ENCODE measurements at regions not wholly inside any gene's neighbourhood (a gene's known extent, or its start where the extent isn't known, plus 50 kb on each side); places are given as distances from the start of the nearest gene placed in this dataset.

GRCh38 chr17:77684803-77685798 is 273.4 kb upstream of the TNRC6C start:
- H3K36me3 ChIP-seq (ENCODE audit: control insufficient read depth, insufficient read depth, low read length): no peaks in the 10 kb centered on the region
- DNase-seq (ENCODE audit: low read depth): no peak
- H3K27me3 ChIP-seq (ENCODE audit: control insufficient read depth, insufficient read depth, low read length): peaks cover 2% of the 10 kb centered on the region
- no peak for TF ChIP-seq CTCF (IDR thresholded peaks at IDR 0.05; ENCODE audit: insufficient read depth, low read length, poor library complexity, severe bottlenecking)
- H3K4me3 ChIP-seq (ENCODE audit: low read depth, low read length): no peak overlapping the region

GRCh38 chr17:77685881-77686486 is 272.5 kb upstream of the TNRC6C start:
- Histone ChIP-seq H3K4me3 (ENCODE audit: low read depth, low read length) (no peak overlapping the region), H3K36me3 (ENCODE audit: control insufficient read depth, insufficient read depth, low read length) (no peaks in the 10 kb centered on the region), H3K27me3 (ENCODE audit: control insufficient read depth, insufficient read depth, low read length) (peaks cover 8% of the 10 kb centered on the region)
- DNase-seq (ENCODE audit: low read depth): no peak
- TF ChIP-seq CTCF (IDR thresholded peaks at IDR 0.05; ENCODE audit: insufficient read depth, low read length, poor library complexity, severe bottlenecking): no peak

- no peak for DNase-seq (ENCODE audit: low read depth)
- no peak for TF ChIP-seq CTCF (IDR thresholded peaks at IDR 0.05; ENCODE audit: insufficient read depth, low read length, poor library complexity, severe bottlenecking)
- peaks cover 17% of the 10 kb centered on the region for H3K27me3 ChIP-seq (ENCODE audit: control insufficient read depth, insufficient read depth, low read length)
- no peak overlapping the region for H3K4me3 ChIP-seq (ENCODE audit: low read depth, low read length)
- no peaks in the 10 kb centered on the region for H3K36me3 ChIP-seq (ENCODE audit: control insufficient read depth, insufficient read depth, low read length)
Observed at GRCh38 chr17:77686903-77687302, 271.6 kb upstream of the TNRC6C start.

- DNase-seq (ENCODE audit: low read depth): no peak
- Histone ChIP-seq H3K36me3 (ENCODE audit: control insufficient read depth, insufficient read depth, low read length) (no peaks in the 10 kb centered on the region), H3K27me3 (ENCODE audit: control insufficient read depth, insufficient read depth, low read length) (peaks cover 19% of the 10 kb centered on the region), H3K4me3 (ENCODE audit: low read depth, low read length) (no peak overlapping the region)
- TF ChIP-seq CTCF (IDR thresholded peaks at IDR 0.05; ENCODE audit: insufficient read depth, low read length, poor library complexity, severe bottlenecking): no peak
Observed at GRCh38 chr17:77687417-77687816, 271.1 kb upstream of the TNRC6C start.

- H3K27me3 ChIP-seq (ENCODE audit: control insufficient read depth, insufficient read depth, low read length): peaks cover 21% of the 10 kb centered on the region
- H3K36me3 ChIP-seq (ENCODE audit: control insufficient read depth, insufficient read depth, low read length): no peaks in the 10 kb centered on the region
- TF ChIP-seq CTCF (IDR thresholded peaks at IDR 0.05; ENCODE audit: insufficient read depth, low read length, poor library complexity, severe bottlenecking): no peak
- H3K4me3 ChIP-seq (ENCODE audit: low read depth, low read length): no peak overlapping the region
- no peak for DNase-seq (ENCODE audit: low read depth)
Observed at GRCh38 chr17:77687921-77688320, 270.6 kb upstream of the TNRC6C start.
